ENCODE measurements at regions not wholly inside any gene's neighbourhood (a gene's known extent, or its start where the extent isn't known, plus 50 kb on each side); places are given as distances from the start of the nearest gene placed in this dataset.
A peak's percentile ranks its signal among the peaks of the same experiment; 100 is the strongest.

DNA sequence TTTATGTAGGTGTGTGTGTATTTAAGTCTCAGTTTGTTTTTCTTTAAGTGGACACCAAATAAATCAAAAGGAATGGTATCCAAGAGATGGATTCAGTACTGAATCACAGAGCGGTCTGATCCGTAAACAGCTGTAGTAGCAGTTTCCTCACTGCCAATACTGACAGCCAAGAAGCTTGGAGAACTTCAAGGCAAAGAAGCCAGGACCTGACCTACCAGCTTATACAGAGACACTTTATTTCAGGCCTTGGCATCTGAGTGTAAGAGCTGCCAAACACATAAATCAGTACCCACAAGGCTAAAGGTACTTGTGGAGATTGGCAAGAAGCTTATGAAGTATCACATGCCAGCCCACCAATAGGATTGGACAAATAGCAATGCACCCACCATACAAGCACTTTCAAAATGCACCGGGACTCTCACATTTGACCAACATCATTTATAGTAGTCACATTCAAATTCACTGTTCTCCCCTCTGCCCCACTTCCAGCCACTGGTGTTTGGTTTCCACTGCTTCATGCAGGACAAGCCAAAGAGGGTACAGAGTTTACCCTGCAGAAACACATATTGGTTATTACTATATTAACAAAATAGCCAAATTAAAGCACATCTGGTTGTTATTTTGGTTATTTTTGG is 357.9 kb downstream of the KLF12 start:
- Mint-ChIP-seq H3K9me3 (peaks cover 13% of the 10 kb centered on the region), H3K27ac (no peak overlapping the region), H3K4me1 (ENCODE audit: low read depth) (peaks cover 14% of the 10 kb centered on the region), H3K27me3 (no peaks in the 10 kb centered on the region), H3K4me3 (no peak overlapping the region), H3K36me3 (ENCODE audit: low read depth) (peaks cover 49% of the 10 kb centered on the region)

DNA sequence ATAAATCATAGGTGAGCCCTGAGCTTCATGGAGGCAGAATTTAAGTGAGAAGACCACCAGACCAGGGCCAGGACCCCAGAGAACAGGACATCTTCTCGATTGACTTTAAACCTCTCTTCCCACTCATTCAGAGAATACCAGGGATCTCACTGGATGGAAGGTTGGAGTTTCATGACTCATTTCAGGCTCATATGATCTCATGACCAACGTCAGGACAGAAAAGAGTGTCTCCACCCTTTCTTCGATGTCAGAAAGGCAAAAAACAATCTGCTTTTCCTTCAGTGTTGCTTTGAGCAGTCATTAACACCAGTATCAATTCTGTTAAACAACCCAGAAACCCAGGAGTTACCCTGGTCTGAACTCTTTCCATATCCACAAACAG is 361.0 kb downstream of the KLF12 start:
- H3K36me3 Mint-ChIP-seq (ENCODE audit: low read depth), result peaks cover 31% of the 10 kb centered on the region
- H3K27ac Mint-ChIP-seq, result no peak overlapping the region

GRCh38 chr13:73772449-73773167 is 361.6 kb downstream of the KLF12 start:
- Mint-ChIP-seq H3K36me3 (ENCODE audit: low read depth) (peaks cover 31% of the 10 kb centered on the region), H3K27ac (no peak overlapping the region), H3K27me3 (no peaks in the 10 kb centered on the region), H3K4me3 (no peak overlapping the region), H3K4me1 (ENCODE audit: low read depth) (peaks cover 29% of the 10 kb centered on the region), H3K9me3 (peaks cover 13% of the 10 kb centered on the region)

More for the DNA sequence above, 361.0 kb downstream of the KLF12 start:
- peaks cover 23% of the 10 kb centered on the region for H3K4me1 Mint-ChIP-seq (ENCODE audit: low read depth)
- peaks cover 13% of the 10 kb centered on the region for H3K9me3 Mint-ChIP-seq
- no peak overlapping the region for H3K4me3 Mint-ChIP-seq
- H3K27me3 Mint-ChIP-seq, result no peaks in the 10 kb centered on the region

DNA sequence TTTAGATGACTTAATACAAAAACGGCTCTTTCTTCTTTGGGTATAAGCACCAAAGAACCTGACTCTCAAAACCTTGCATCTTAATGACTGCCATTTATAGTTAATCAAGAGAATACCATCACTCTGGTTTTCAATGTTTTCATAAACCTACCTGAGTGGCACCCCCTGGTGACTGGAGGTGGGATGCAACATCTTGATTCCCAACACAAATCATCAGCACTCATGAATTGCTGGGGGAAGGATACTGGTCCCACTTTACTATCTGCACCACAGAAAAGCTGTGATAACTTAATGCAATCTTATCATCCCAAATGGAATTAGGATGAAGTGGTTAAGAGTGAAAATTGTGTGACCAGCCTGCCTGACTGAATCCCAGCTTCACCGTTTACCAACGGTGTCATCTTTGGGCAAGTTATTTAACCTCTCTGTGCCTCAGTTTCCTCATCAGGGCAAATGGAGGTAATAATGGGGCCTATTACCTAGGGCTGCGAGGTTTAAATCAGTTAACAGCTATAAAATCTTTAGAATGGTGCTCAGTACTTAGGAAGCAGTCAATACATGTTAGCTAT is 366.4 kb downstream of the KLF12 start:
- H3K27me3 Mint-ChIP-seq, result no peaks in the 10 kb centered on the region
- peak overlapping the region; percentile 9 for H3K27ac Mint-ChIP-seq
- H3K9me3 Mint-ChIP-seq, result peaks cover 8% of the 10 kb centered on the region
- peaks cover 38% of the 10 kb centered on the region for H3K36me3 Mint-ChIP-seq (ENCODE audit: low read depth)
- H3K4me1 Mint-ChIP-seq (ENCODE audit: low read depth), result peaks cover 62% of the 10 kb centered on the region
- no peak overlapping the region for H3K4me3 Mint-ChIP-seq

GRCh38 chr13:73767191-73767741 is 366.9 kb downstream of the KLF12 start:
- Mint-ChIP-seq H3K9me3 (peaks cover 2% of the 10 kb centered on the region), H3K36me3 (ENCODE audit: low read depth) (peaks cover 39% of the 10 kb centered on the region), H3K4me3 (no peak overlapping the region), H3K27me3 (no peaks in the 10 kb centered on the region), H3K4me1 (ENCODE audit: low read depth) (peaks cover 65% of the 10 kb centered on the region), H3K27ac (peak overlapping the region; percentile 49)

- peak overlapping the region; percentile 94 for H3K27ac Mint-ChIP-seq
- peaks cover 76% of the 10 kb centered on the region for H3K4me1 Mint-ChIP-seq (ENCODE audit: low read depth)
- H3K4me3 Mint-ChIP-seq, result peak overlapping the region; percentile 78
- no peaks in the 10 kb centered on the region for H3K9me3 Mint-ChIP-seq
- H3K36me3 Mint-ChIP-seq (ENCODE audit: low read depth), result peaks cover 40% of the 10 kb centered on the region
- no peaks in the 10 kb centered on the region for H3K27me3 Mint-ChIP-seq
Measured at GRCh38 chr13:73765651-73766384, 368.4 kb downstream of the KLF12 start.

DNA sequence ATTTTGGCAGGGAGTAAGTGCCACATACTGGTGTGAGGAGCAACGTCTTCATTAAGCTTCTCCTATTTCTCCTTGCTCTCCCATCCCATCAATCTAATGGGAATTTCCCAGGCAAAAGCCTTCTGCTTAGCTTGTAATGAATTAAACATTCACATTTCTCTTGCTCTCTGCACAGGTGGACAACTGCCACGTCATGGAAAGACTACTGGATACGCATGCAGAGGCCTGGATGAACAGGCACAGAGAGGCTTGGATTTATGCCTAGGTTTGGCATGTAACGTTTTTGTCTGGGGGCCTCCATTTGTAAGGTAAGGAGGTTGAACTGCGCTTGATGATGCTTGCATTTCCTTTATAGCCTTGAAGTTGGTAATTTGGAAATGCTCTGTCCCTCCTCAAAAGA is 374.8 kb downstream of the KLF12 start:
- H3K27me3 Mint-ChIP-seq, result no peaks in the 10 kb centered on the region
- H3K27ac Mint-ChIP-seq, result no peak overlapping the region
- H3K36me3 Mint-ChIP-seq (ENCODE audit: low read depth), result peaks cover 28% of the 10 kb centered on the region
- no peaks in the 10 kb centered on the region for H3K9me3 Mint-ChIP-seq
- H3K4me1 Mint-ChIP-seq (ENCODE audit: low read depth), result peaks cover 63% of the 10 kb centered on the region
- H3K4me3 Mint-ChIP-seq, result no peak overlapping the region

DNA sequence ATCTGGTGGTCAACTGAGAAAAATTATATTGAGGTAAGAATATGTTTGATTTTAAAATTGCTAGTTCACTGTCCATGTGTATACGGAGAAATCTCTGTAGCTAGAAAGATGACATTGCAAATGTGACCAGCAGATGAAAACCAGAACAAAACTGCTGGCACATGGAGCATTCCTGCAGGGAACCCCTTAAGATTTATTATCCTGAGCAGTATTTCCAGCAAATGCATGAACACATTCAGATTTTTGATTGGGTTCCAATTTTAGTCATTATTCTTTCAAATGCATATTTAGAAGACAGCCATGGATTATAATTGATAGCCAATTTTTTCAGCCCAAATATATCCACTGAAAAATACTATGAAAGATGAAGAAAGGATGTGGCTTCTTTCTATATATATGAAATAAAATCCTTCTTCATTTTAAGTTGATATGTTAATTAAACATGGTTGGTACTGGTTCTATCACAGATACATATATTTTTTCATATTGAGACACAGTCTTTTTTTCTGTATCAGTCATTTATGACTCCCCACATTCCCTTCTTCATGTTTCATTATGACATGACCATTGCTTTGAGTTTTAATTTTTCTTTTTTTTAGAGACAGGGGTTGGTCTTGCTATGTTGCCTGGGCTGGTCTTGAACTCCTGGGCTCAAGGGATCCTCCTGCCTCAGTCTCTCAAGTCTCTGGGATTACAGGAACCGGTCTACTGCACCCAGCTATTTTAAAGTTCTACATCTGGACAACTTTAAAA is 376.5 kb downstream of the KLF12 start:
- Mint-ChIP-seq H3K9me3 (no peaks in the 10 kb centered on the region), H3K27me3 (no peaks in the 10 kb centered on the region), H3K4me1 (ENCODE audit: low read depth) (peaks cover 48% of the 10 kb centered on the region), H3K27ac (peak overlapping the region; percentile 69), H3K36me3 (ENCODE audit: low read depth) (peaks cover 16% of the 10 kb centered on the region), H3K4me3 (no peak overlapping the region)

DNA sequence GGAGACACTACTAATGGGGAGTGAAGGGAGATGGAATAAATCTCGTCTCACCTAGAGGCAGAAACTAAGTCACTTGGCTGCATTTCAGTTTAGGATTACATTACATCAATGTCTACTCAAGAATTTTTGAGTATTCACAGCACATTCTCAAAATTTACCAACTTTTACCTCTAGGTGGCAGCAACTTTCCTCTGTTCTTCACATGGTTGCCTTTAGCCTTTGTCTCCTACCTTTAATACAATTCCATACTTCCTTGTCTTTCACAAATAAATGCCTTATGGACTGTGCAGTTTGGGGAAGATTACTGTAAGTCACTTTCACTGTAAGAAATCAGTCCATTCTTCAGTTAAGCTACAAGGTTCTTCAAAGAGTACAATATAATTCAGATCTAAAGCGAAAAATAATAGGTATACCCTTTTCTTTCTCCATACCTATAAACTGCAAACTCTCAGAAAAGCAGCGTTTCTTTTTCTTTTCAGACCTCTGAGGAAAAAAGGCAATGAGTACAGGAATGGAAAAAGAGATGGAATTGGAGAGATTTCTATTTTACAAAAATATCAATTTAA is 379.4 kb downstream of the KLF12 start:
- H3K4me3 Mint-ChIP-seq, result no peak overlapping the region
- H3K27ac Mint-ChIP-seq, result no peak overlapping the region
- peaks cover 31% of the 10 kb centered on the region for H3K4me1 Mint-ChIP-seq (ENCODE audit: low read depth)
- H3K36me3 Mint-ChIP-seq (ENCODE audit: low read depth), result peaks cover 9% of the 10 kb centered on the region
- H3K9me3 Mint-ChIP-seq, result no peaks in the 10 kb centered on the region
- no peaks in the 10 kb centered on the region for H3K27me3 Mint-ChIP-seq

DNA sequence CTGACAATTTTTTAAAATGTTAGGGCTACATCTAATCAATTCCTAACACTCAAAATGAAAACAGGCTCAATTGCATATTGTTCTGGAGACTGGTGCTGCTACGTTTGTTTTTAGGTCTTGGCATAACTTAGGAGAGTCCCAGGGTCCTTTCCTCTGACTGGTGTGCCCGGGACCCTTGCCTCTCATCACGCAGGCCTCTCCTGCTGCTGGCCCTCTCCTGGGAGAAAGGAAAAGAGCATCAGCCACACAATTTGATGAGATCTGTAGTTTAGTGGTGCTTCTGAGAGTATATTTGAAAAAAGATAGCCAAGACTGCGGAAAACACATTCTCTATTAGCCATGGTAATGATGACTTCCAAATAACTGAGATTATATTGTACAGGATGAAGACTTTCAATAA is 380.0 kb downstream of the KLF12 start:
- Mint-ChIP-seq H3K4me1 (ENCODE audit: low read depth) (peaks cover 26% of the 10 kb centered on the region), H3K36me3 (ENCODE audit: low read depth) (peaks cover 14% of the 10 kb centered on the region), H3K27me3 (no peaks in the 10 kb centered on the region)

DNA sequence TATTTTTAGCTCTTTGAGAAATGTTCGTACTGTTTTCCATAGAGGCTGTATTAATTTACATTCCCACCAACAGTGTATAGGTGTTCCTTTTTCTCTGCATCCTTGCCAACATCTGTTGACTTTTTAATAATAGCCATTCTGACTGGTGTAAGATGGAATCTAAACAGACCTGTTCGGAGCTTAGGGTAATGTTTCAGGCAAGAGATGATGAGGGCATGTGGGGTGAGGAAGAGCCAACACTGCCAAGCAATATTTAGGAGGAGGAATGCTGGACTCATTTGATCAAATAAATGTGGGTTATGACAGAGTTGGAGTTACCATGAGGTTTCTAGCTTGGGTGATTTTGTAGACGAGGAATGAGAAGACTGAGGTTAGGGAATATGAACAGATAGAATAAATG is 382.9 kb downstream of the KLF12 start:
- H3K27me3 Mint-ChIP-seq, result no peaks in the 10 kb centered on the region
- no peak overlapping the region for H3K4me3 Mint-ChIP-seq
- H3K27ac Mint-ChIP-seq, result no peak overlapping the region
- no peaks in the 10 kb centered on the region for H3K9me3 Mint-ChIP-seq
- peaks cover 22% of the 10 kb centered on the region for H3K36me3 Mint-ChIP-seq (ENCODE audit: low read depth)
- peaks cover 8% of the 10 kb centered on the region for H3K4me1 Mint-ChIP-seq (ENCODE audit: low read depth)

More for the DNA sequence above, 380.0 kb downstream of the KLF12 start:
- H3K27ac Mint-ChIP-seq, result no peak overlapping the region
- H3K4me3 Mint-ChIP-seq, result no peak overlapping the region
- H3K9me3 Mint-ChIP-seq, result no peaks in the 10 kb centered on the region

DNA sequence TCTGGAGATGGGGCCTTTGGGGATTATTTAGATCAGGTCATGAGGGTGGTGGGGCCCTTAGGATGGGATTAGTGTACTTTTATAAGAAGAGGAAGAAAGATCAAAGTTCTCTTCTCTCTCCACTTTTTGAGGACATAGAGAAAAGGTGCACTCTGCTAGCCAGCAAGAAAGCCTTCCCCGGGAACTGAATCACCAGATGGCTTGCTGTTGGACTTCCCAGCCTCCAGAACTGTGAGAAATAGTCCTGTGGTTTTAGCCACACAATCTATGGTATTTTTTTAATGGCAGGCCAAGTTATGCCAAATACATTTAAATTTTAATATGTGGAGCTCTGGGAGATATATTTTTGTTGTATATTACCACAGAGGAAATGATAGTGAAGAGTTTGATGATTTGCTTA is 385.8 kb downstream of the KLF12 start:
- Mint-ChIP-seq H3K36me3 (ENCODE audit: low read depth) (peaks cover 26% of the 10 kb centered on the region), H3K27me3 (no peaks in the 10 kb centered on the region), H3K27ac (no peak overlapping the region), H3K9me3 (no peaks in the 10 kb centered on the region), H3K4me3 (no peak overlapping the region), H3K4me1 (ENCODE audit: low read depth) (peaks cover 18% of the 10 kb centered on the region)

GRCh38 chr13:73745190-73745589 is 389.0 kb downstream of the KLF12 start:
- H3K27me3 Mint-ChIP-seq, result no peaks in the 10 kb centered on the region
- H3K4me3 Mint-ChIP-seq, result no peak overlapping the region
- no peaks in the 10 kb centered on the region for H3K9me3 Mint-ChIP-seq
- peaks cover 25% of the 10 kb centered on the region for H3K36me3 Mint-ChIP-seq (ENCODE audit: low read depth)
- H3K27ac Mint-ChIP-seq, result no peak overlapping the region
- H3K4me1 Mint-ChIP-seq (ENCODE audit: low read depth), result peaks cover 48% of the 10 kb centered on the region

DNA sequence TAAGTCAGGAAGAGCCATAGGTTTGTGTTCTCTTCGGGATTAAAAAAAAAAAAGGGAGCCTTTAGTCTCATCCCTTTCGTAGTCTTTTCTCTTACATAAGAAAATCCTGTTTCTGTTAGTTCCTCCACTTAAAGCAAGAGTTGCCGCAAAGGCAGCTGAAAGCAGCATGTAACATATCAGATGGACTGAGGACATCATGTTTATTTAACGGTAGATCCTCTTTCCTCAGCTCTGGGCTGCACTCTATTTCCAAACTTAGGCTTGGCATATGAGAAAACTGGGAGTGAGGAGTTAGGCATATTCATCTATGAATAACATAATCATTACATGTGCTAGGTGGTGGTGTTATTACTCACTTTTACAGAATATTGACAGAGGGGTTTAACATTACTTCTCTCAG is 391.2 kb downstream of the KLF12 start:
- peaks cover 48% of the 10 kb centered on the region for H3K4me1 Mint-ChIP-seq (ENCODE audit: low read depth)
- no peak overlapping the region for H3K4me3 Mint-ChIP-seq
- H3K36me3 Mint-ChIP-seq (ENCODE audit: low read depth), result peaks cover 8% of the 10 kb centered on the region
- no peaks in the 10 kb centered on the region for H3K9me3 Mint-ChIP-seq
- no peak overlapping the region for H3K27ac Mint-ChIP-seq
- no peaks in the 10 kb centered on the region for H3K27me3 Mint-ChIP-seq

Data from stimulated activated naive CD8-positive, alpha-beta T cell treated with anti-CD3 and anti-CD28 coated beads, Interleukin-15, Interleukin-2, amounts not matched to agents 100 ng/mL and 50 ng/mL, for 24 hours (primary cell).